ENCODE measurements at regions not wholly inside any gene's neighbourhood (a gene's known extent, or its start where the extent isn't known, plus 50 kb on each side); places are given as distances from the start of the nearest gene placed in this dataset.
A peak's percentile ranks its signal among the peaks of the same experiment; 100 is the strongest.

- intact Hi-C loops (cut with DNase I) = no loop called here
- 46 to 55% methylated on average over 5 of the region's 5 CpGs for WGBS, 2 donors
- peaks cover 20% of the 10 kb centered on the region for H3K4me1 ChIP-seq
- no peaks in the 10 kb centered on the region for H3K36me3 ChIP-seq (replicated peaks in 1 of 2; ENCODE audit: insufficient read depth in 1 of 2, low read depth in 2 of 2)
- H3K4me3 ChIP-seq = no peak overlapping the region
- H3K27ac ChIP-seq = peak overlapping the region in 2 of 4 donors; percentile 10 to 44
- TF ChIP-seq CTCF (IDR thresholded peaks at IDR 0.05) = no peak
- no peak for TF ChIP-seq POLR2A (IDR thresholded peaks at IDR 0.05)
- ATAC-seq = peak; percentile 48
- no peaks in the 10 kb centered on the region for H3K9me3 ChIP-seq
- DNase-seq = no peak
- no peaks in the 10 kb centered on the region for H3K27me3 ChIP-seq
Measured at GRCh38 chr20:39850821-39851330, 838.2 kb downstream of the MAFB start.

- intact Hi-C loops (cut with DNase I) = no loop called here
- WGBS, 2 donors = 7 to 43% methylated on average over 1 of the region's 1 CpG
Measured at GRCh38 chr20:39850246-39850645, 838.8 kb downstream of the MAFB start.

GRCh38 chr20:39849664-39850063, 839.4 kb downstream of the MAFB start:
- H3K27ac ChIP-seq = peak overlapping the region in 2 of 4 donors; percentile 22 to 29
- ATAC-seq = peak; percentile 70
- no peak overlapping the region for H3K4me3 ChIP-seq
- TF ChIP-seq POLR2A (IDR thresholded peaks at IDR 0.05) (no peak), CTCF (IDR thresholded peaks at IDR 0.05) (no peak)
- no peaks in the 10 kb centered on the region for H3K36me3 ChIP-seq (replicated peaks in 1 of 2; ENCODE audit: insufficient read depth in 1 of 2, low read depth in 2 of 2)
- DNase-seq = peak; percentile 45 to 71 (median 60)
- WGBS, 2 donors = 12 to 18% methylated on average over 9 of the region's 9 CpGs
- intact Hi-C loops (cut with DNase I) = no loop called here
- peaks cover 20% of the 10 kb centered on the region for H3K4me1 ChIP-seq
- H3K9me3 ChIP-seq = no peaks in the 10 kb centered on the region
- H3K27me3 ChIP-seq = no peaks in the 10 kb centered on the region

More at GRCh38 chr20:39850246-39850645, 838.8 kb downstream of the MAFB start:
- no peaks in the 10 kb centered on the region for H3K36me3 ChIP-seq (replicated peaks in 1 of 2; ENCODE audit: insufficient read depth in 1 of 2, low read depth in 2 of 2)
- ATAC-seq (no peak), DNase-seq (no peak)
- peaks cover 20% of the 10 kb centered on the region for H3K4me1 ChIP-seq
- H3K27me3 ChIP-seq = no peaks in the 10 kb centered on the region
- peak overlapping the region in 2 of 4 donors; percentile 29 to 44 for H3K27ac ChIP-seq
- no peak overlapping the region for H3K4me3 ChIP-seq
- no peak for TF ChIP-seq CTCF (IDR thresholded peaks at IDR 0.05)
- TF ChIP-seq POLR2A (IDR thresholded peaks at IDR 0.05) = no peak
- no peaks in the 10 kb centered on the region for H3K9me3 ChIP-seq

- Histone ChIP-seq H3K4me1 (peaks cover 20% of the 10 kb centered on the region), H3K9me3 (no peaks in the 10 kb centered on the region), H3K4me3 (no peak overlapping the region), H3K27me3 (no peaks in the 10 kb centered on the region), H3K27ac (no peak overlapping the region), H3K36me3 (replicated peaks in 1 of 2; ENCODE audit: insufficient read depth in 1 of 2, low read depth in 2 of 2) (no peaks in the 10 kb centered on the region)
- no peak for ATAC-seq
- intact Hi-C loops (cut with DNase I) = no loop called here
- no peak for DNase-seq
- no peak for TF ChIP-seq POLR2A (IDR thresholded peaks at IDR 0.05)
- TF ChIP-seq CTCF (IDR thresholded peaks at IDR 0.05) = no peak
- 70 to 74% methylated on average over 5 of the region's 5 CpGs for WGBS, 2 donors
Measured at GRCh38 chr20:39849171-39849570, 839.9 kb downstream of the MAFB start.

GRCh38 chr20:39839399-39840119, 849.5 kb downstream of the MAFB start:
- Histone ChIP-seq H3K27ac (no peak overlapping the region), H3K27me3 (no peaks in the 10 kb centered on the region), H3K4me1 (no peaks in the 10 kb centered on the region), H3K4me3 (no peak overlapping the region), H3K9me3 (no peaks in the 10 kb centered on the region), H3K36me3 (replicated peaks in 1 of 2; ENCODE audit: insufficient read depth in 1 of 2, low read depth in 2 of 2) (no peaks in the 10 kb centered on the region)
- TF ChIP-seq CTCF (IDR thresholded peaks at IDR 0.05) = no peak
- no peak for TF ChIP-seq POLR2A (IDR thresholded peaks at IDR 0.05)
- WGBS, 2 donors = 43 to 46% methylated on average over 8 to 9 of the region's 9 CpGs
- intact Hi-C loops (cut with DNase I) = no loop called here
- DNase-seq (peak in 1 of 4 donors; percentile 10), ATAC-seq (no peak)

Data from body of pancreas (tissue), 4 donors.